Breast epithelium (tissue), 4 donors: ENCODE measurements at regions not wholly inside any gene's neighbourhood (a gene's known extent, or its start where the extent isn't known, plus 50 kb on each side); places are given as distances from the start of the nearest gene placed in this dataset.

Experiments
- DNase-seq, 2 donors: peaks; one replicate each; pipeline ENCODE4 v3.0.0-alpha.2; 2019; ENCODE audit warnings: low spot score in 2 of 2
- H3K27ac ChIP-seq, 2 donors: fragments of 200-600 bp; sonication (generic) in 1 of 2; one replicate each; pipeline ENCODE4 v1.5.1; 2016 to 2019; ENCODE audit warnings: mild to moderate bottlenecking in 1 of 2
- H3K27me3 ChIP-seq, 2 donors: fragments of 200-600 bp; sonication (generic) in 1 of 2; one replicate each; pipeline versions ENCODE4 v1.5.1 to v1.6.0; 2017 to 2019; ENCODE audit warnings: control low read depth in 1 of 2, mild to moderate bottlenecking in 1 of 2
- H3K36me3 ChIP-seq: fragments of 200-600 bp; one replicate; pipeline ENCODE4 v1.5.1; 2019
- H3K4me1 ChIP-seq, 2 donors: fragments of 200-600 bp; sonication (generic); one replicate each; pipeline ENCODE4 v1.5.1; 2016 to 2019; ENCODE audit warnings: control low read depth in 1 of 2
- H3K4me3 ChIP-seq, 3 donors: fragments of 200-600 bp; sonication (generic); 1 replicate in 2 of 3; 2 replicates in 1 of 3; pipeline ENCODE4 v1.5.1; 2016 to 2019; ENCODE audit warnings: mild to moderate bottlenecking in 3 of 3, moderate library complexity in 2 of 3
- H3K9me3 ChIP-seq, 2 donors: fragments of 200-600 bp; sonication (generic) in 1 of 2; one replicate each; pipeline ENCODE4 v1.5.1; 2016 to 2019; ENCODE audit warnings: control low read depth in 1 of 2
- POLR2A ChIP-seq: fragments of 450-650 bp; IDR thresholded peaks from one replicate; pipeline ENCODE4 v1.6.1; 2016; ENCODE audit warnings: antibody characterized with exemption, mild to moderate bottlenecking, moderate library complexity
- POLR2AphosphoS5 ChIP-seq, 3 donors: sonication (generic); formaldehyde crosslinking; IDR thresholded peaks; one replicate each; pipeline ENCODE4 v1.6.1; 2017; ENCODE audit warnings: antibody characterized with exemption in 3 of 3
- intact Hi-C: fragments of 100-400 bp; cut with DNase I; formaldehyde crosslinking; loops from one replicate; pipeline ENCODE4 v1.15.1; 2023; ENCODE audit warnings: low total_unique reads
- TF ChIP-seq, protein P1 (sequence below), 3 donors: fragments of 450-650 bp; IDR thresholded peaks; one replicate each; pipeline ENCODE4 v1.5.1; 2016 to 2017; ENCODE audit warnings: antibody characterized with exemption in 3 of 3, mild to moderate bottlenecking in 3 of 3, moderate library complexity in 3 of 3

DNA sequence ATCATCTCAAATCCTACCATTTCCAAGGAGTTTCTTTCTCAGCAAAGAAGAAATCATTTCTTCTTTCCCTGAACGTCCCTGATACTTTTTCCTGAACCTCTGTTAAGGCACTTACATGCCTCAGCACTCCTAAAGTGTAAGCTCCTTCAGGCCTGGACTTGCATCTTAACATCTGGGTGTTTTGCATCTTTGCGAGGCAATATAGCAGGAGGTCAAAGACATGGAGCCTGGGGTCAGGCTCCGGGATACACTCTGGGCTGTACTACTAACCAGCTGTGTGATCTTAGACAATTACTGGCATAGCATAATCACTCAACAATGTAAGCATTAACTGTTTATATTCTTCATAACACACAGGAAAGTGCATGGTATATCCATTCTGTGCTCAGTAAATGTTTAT, 275.5 kb upstream of the BOD1L1 start:
- Histone ChIP-seq H3K9me3 (no peaks in the 10 kb centered on the region), H3K27me3 (no peaks in the 10 kb centered on the region), H3K4me1 (no peaks in the 10 kb centered on the region), H3K4me3 (no peak overlapping the region), H3K27ac (no peak overlapping the region), H3K36me3 (no peaks in the 10 kb centered on the region)
- DNase-seq, result no peak
- intact Hi-C loops, result no loop called here
- TF ChIP-seq, protein P1, sequence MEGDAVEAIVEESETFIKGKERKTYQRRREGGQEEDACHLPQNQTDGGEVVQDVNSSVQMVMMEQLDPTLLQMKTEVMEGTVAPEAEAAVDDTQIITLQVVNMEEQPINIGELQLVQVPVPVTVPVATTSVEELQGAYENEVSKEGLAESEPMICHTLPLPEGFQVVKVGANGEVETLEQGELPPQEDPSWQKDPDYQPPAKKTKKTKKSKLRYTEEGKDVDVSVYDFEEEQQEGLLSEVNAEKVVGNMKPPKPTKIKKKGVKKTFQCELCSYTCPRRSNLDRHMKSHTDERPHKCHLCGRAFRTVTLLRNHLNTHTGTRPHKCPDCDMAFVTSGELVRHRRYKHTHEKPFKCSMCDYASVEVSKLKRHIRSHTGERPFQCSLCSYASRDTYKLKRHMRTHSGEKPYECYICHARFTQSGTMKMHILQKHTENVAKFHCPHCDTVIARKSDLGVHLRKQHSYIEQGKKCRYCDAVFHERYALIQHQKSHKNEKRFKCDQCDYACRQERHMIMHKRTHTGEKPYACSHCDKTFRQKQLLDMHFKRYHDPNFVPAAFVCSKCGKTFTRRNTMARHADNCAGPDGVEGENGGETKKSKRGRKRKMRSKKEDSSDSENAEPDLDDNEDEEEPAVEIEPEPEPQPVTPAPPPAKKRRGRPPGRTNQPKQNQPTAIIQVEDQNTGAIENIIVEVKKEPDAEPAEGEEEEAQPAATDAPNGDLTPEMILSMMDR (IDR thresholded peaks at IDR 0.05), result no peak
- TF ChIP-seq POLR2A (no peak), POLR2AphosphoS5 (IDR thresholded peaks at IDR 0.05) (no peak)

GRCh38 chr4:13903901-13904300, 276.4 kb upstream of the BOD1L1 start:
- H3K9me3 ChIP-seq, result no peaks in the 10 kb centered on the region
- no peak for DNase-seq
- H3K36me3 ChIP-seq, result no peaks in the 10 kb centered on the region
- TF ChIP-seq POLR2AphosphoS5 (IDR thresholded peaks at IDR 0.05) (no peak), POLR2A (no peak)
- TF ChIP-seq, protein P1 (IDR thresholded peaks at IDR 0.05), result no peak
- intact Hi-C loops, result no loop called here
- H3K4me3 ChIP-seq, result no peak overlapping the region
- no peak overlapping the region for H3K27ac ChIP-seq
- no peaks in the 10 kb centered on the region for H3K4me1 ChIP-seq
- no peaks in the 10 kb centered on the region for H3K27me3 ChIP-seq

DNA sequence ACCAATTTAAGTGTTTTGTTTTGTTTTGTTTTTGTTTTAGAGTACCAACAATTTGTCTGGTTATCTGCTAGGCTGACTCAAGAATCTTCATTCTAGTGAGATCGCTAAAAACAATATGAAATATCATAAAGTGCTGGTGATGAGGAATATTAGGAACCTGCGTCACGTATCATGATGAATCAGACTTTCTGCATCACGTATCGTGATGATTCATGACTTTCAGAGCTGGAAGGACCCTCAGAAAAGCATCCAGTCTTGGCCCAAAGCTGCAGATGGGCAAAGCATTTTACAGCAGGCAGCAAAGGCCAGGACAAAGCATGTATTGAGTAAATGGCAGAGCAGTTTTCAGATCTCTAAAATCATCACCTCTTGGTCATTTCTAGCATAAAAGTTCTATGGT, 278.0 kb upstream of the BOD1L1 start:
- H3K4me3 ChIP-seq, result no peak overlapping the region
- H3K9me3 ChIP-seq, result no peaks in the 10 kb centered on the region
- intact Hi-C loops, result no loop called here
- H3K27me3 ChIP-seq, result no peaks in the 10 kb centered on the region
- H3K4me1 ChIP-seq, result no peaks in the 10 kb centered on the region
- no peaks in the 10 kb centered on the region for H3K36me3 ChIP-seq
- no peak for TF ChIP-seq POLR2AphosphoS5 (IDR thresholded peaks at IDR 0.05)
- TF ChIP-seq, protein P1 (IDR thresholded peaks at IDR 0.05), result no peak
- no peak for TF ChIP-seq POLR2A
- no peak for DNase-seq
- H3K27ac ChIP-seq, result no peak overlapping the region

DNA sequence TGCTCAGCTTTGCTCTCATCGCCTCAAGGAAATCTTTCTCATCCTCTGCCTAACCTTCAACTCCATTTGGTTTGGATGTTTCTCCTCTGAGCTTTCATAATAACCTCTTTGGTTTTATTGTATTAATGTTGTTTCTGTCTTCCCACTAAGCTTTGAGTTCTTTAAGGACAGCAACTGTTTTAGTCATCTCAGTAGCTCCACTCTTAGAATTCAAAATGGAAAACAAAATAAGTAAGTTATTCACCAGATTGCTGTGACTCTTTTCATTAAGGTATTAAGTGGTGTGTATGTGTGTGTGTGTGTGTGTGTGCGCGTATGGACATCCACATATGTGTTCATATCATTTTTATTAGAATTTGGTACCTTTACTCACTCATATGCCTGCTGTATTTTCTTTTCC, 279.2 kb upstream of the BOD1L1 start:
- H3K27ac ChIP-seq, result peak overlapping the region; percentile 29 to 32

GRCh38 chr4:13907255-13907751, 279.8 kb upstream of the BOD1L1 start:
- intact Hi-C loops, result no loop called here
- H3K9me3 ChIP-seq, result no peaks in the 10 kb centered on the region
- H3K4me3 ChIP-seq, result no peak overlapping the region
- H3K36me3 ChIP-seq, result no peaks in the 10 kb centered on the region
- DNase-seq, result no peak
- TF ChIP-seq POLR2A (no peak), POLR2AphosphoS5 (IDR thresholded peaks at IDR 0.05) (no peak)
- TF ChIP-seq, protein P1 (IDR thresholded peaks at IDR 0.05), result no peak
- peak overlapping the region; percentile 29 to 41 for H3K27ac ChIP-seq
- no peaks in the 10 kb centered on the region for H3K27me3 ChIP-seq
- no peaks in the 10 kb centered on the region for H3K4me1 ChIP-seq

More for the DNA sequence above, 279.2 kb upstream of the BOD1L1 start:
- Histone ChIP-seq H3K9me3 (no peaks in the 10 kb centered on the region), H3K4me1 (no peaks in the 10 kb centered on the region), H3K27me3 (no peaks in the 10 kb centered on the region), H3K4me3 (no peak overlapping the region), H3K36me3 (no peaks in the 10 kb centered on the region)
- no peak for TF ChIP-seq POLR2A
- TF ChIP-seq, protein P1 (IDR thresholded peaks at IDR 0.05), result no peak
- DNase-seq, result no peak
- intact Hi-C loops, result no loop called here
